K562 (cell line): ENCODE measurements at regions not wholly inside any gene's neighbourhood (a gene's known extent, or its start where the extent isn't known, plus 50 kb on each side); places are given as distances from the start of the nearest gene placed in this dataset.

Source experiments
- ATF1 ChIP-seq, 2 experiments: fragments of 450-650 bp in 1 of 2; IDR thresholded peaks; 2 replicates each; pipeline ENCODE4 v1.6.1; 2016; ENCODE audit warnings: missing compliant biosample characterization in 1 of 2, missing genetic modification characterization in 1 of 2
- BDP1 ChIP-seq: IDR thresholded peaks from 3 replicates; pipeline ENCODE4 v1.6.1; 2011; ENCODE audit not compliant: insufficient read length, insufficient read depth
- CTCF ChIP-seq, 3 experiments: IDR thresholded peaks in 2 of 3; conservative IDR thresholded peaks in 1 of 3; 2 replicates each; pipeline ENCODE4 v1.5.1; 2011 to 2012; ENCODE audit warnings: low read length in 3 of 3, mild to moderate bottlenecking in 3 of 3, control low read depth in 2 of 3, improper control_type of control experiment in 1 of 3, inconsistent platforms in 1 of 3, low read depth in 1 of 3, mixed read lengths in 1 of 3, moderate library complexity in 1 of 3; ENCODE audit not compliant: insufficient read depth in 2 of 3
- EP300 ChIP-seq: IDR thresholded peaks from 2 replicates; pipeline ENCODE4 v1.6.1; 2012; ENCODE audit warnings: low read length, improper control_type of control experiment
- HMG20B ChIP-seq: fragments of 250-450 bp; sonication (Bioruptor Pico); IDR thresholded peaks from 2 replicates; pipeline ENCODE4 v1.5.0; 2021; ENCODE audit warnings: mild to moderate bottlenecking
- NR2C2 ChIP-seq, 2 experiments: fragments of 200-800 bp in 1 of 2; sonication (Bioruptor generic) in 1 of 2; sonication (generic) in 1 of 2; formaldehyde crosslinking in 1 of 2; IDR thresholded peaks; 2 replicates each; pipeline versions ENCODE4 v1.6.1 to v1.8.0; 2016 to 2022; ENCODE audit warnings: mild to moderate bottlenecking in 1 of 2, missing compliant biosample characterization in 1 of 2, missing genetic modification characterization in 1 of 2, missing genetic modification reagents in 1 of 2
- POLR2AphosphoS2 ChIP-seq: IDR thresholded peaks from 2 replicates; pipeline ENCODE4 v1.6.1; 2012; ENCODE audit warnings: low read length, improper control_type of control experiment
- ZNF24 ChIP-seq: fragments of 450-650 bp; IDR thresholded peaks from 2 replicates; pipeline ENCODE4 v1.6.1; 2016
- ZNF274 ChIP-seq: IDR thresholded peaks from 2 replicates; pipeline ENCODE4 v1.6.1; 2011; ENCODE audit warnings: low read depth, mild to moderate bottlenecking, low read length, moderate library complexity, borderline replicate concordance

GRCh38 chr6:118714756-118715155 lies 63.4 kb upstream of the CEP85L start:
- TF ChIP-seq EP300 (no peak), CTCF (IDR thresholded peaks at IDR 0.05 in 2 of 3, conservative IDR thresholded peaks at IDR 0.05 in 1 of 3; ENCODE audit: insufficient read depth in 2 of 3, low read depth in 1 of 3, low read length in 3 of 3) (no peak), NR2C2 (CRISPR knock-in tag; IDR thresholded peaks at IDR 0.05) (no peak), NR2C2 (tag; IDR thresholded peaks at IDR 0.05) (no peak), POLR2AphosphoS2 (no peak), BDP1 (no peak), ZNF24 (no peak), ATF1 (CRISPR knock-in tag; IDR thresholded peaks at IDR 0.05) (no peak), ATF1 (tag; IDR thresholded peaks at IDR 0.05) (no peak), ZNF274 (no peak), HMG20B (no peak)
